H1 (cell line): ENCODE measurements at regions not wholly inside any gene's neighbourhood (a gene's known extent, or its start where the extent isn't known, plus 50 kb on each side); places are given as distances from the start of the nearest gene placed in this dataset.

Experiments
- CTCF ChIA-PET: fragments of 300-600 bp; sonication (Branson Sonifier 250); formaldehyde crosslinking; loops from one replicate; lab custom pipeline; 2021; ENCODE audit not compliant: partially characterized antibody; lab: Charles Lee
- POLR2A ChIA-PET: fragments of 300-600 bp; sonication (Branson Sonifier 250); formaldehyde crosslinking; loops from one replicate; lab custom pipeline; 2021; ENCODE audit warnings: inconsistent platforms; ENCODE audit not compliant: partially characterized antibody; lab: Charles Lee
- DNase-seq, 2 experiments: peaks; one replicate each; pipeline versions ENCODE4 v3.0.0 to v3.0.0-alpha.2; 2010 to 2022; ENCODE audit warnings: low spot score in 2 of 2, low read depth in 1 of 2, mixed read lengths in 1 of 2
- FAIRE-seq: peaks from 2 replicates; lab custom pipeline; 2011; peaks lifted over from hg19 to GRCh38; lab: Jason Lieb, UNC
- H2AFZ ChIP-seq: 2 replicates; pipeline ENCODE4 v1.8.1; 2012; ENCODE audit warnings: low read length, inconsistent platforms
- H2AK5ac ChIP-seq: 2 replicates; pipeline ENCODE4 v1.6.1; 2013; ENCODE audit warnings: low read depth, low read length
- H2BK120ac ChIP-seq: replicated peaks from 2 replicates; pipeline ENCODE3; 2013; ENCODE audit warnings: low read depth, low read length, inconsistent platforms
- H2BK12ac ChIP-seq: 2 replicates; pipeline ENCODE4 v1.6.1; 2013; ENCODE audit warnings: low read depth, low read length
- H2BK15ac ChIP-seq: 2 replicates; pipeline ENCODE4 v1.6.1; 2013; ENCODE audit warnings: low read length
- H2BK20ac ChIP-seq: 2 replicates; pipeline ENCODE4 v1.6.1; 2013; ENCODE audit warnings: low read length
- H2BK5ac ChIP-seq: 2 replicates; pipeline ENCODE4 v1.6.1; 2013; ENCODE audit warnings: low read depth, low read length
- H3K14ac ChIP-seq: 2 replicates; pipeline ENCODE4 v1.6.1; 2013; ENCODE audit warnings: inconsistent platforms; ENCODE audit not compliant: insufficient read length
- H3K18ac ChIP-seq: 2 replicates; pipeline ENCODE4 v1.6.1; 2013; ENCODE audit warnings: low read length; ENCODE audit errors: extremely low read depth
- H3K23ac ChIP-seq: 2 replicates; pipeline ENCODE4 v1.6.1; 2013; ENCODE audit warnings: inconsistent platforms; ENCODE audit not compliant: insufficient read length
- H3K23me2 ChIP-seq: 2 replicates; pipeline ENCODE4 v1.6.1; 2013; ENCODE audit warnings: low read depth, low read length
- H3K27ac ChIP-seq: 2 replicates; pipeline ENCODE4 v1.6.1; 2011; ENCODE audit warnings: low read depth, low read length, inconsistent platforms
- H3K27me3 ChIP-seq, 4 experiments: replicated peaks in 1 of 4; 1 replicate in 1 of 4; 2 replicates in 3 of 4; pipeline versions ENCODE4 v1.6.1 to v1.8.1; 2011 to 2013; ENCODE audit warnings: low read length in 3 of 4, mild to moderate bottlenecking in 3 of 4, inconsistent platforms in 2 of 4, mixed read lengths in 2 of 4, moderate library complexity in 1 of 4; ENCODE audit not compliant: control insufficient read depth in 3 of 4, insufficient read depth in 3 of 4; ENCODE audit errors: extremely low read depth in 1 of 4
- H3K36me3 ChIP-seq, 4 experiments: 2 replicates each; pipeline versions ENCODE4 v1.6.1 to v1.8.1; 2011 to 2013; ENCODE audit warnings: mild to moderate bottlenecking in 4 of 4, low read length in 3 of 4, moderate library complexity in 2 of 4, control low read depth in 1 of 4, inconsistent platforms in 1 of 4; ENCODE audit not compliant: insufficient read depth in 4 of 4, control insufficient read depth in 2 of 4
- H3K4ac ChIP-seq: replicated peaks from 2 replicates; pipeline ENCODE3; 2013; ENCODE audit warnings: low read length, low read depth, mixed read lengths, inconsistent platforms; ENCODE audit not compliant: insufficient read length
- H3K4me1 ChIP-seq, 4 experiments: replicated peaks in 1 of 4; 1 replicate in 1 of 4; 2 replicates in 3 of 4; pipeline versions ENCODE4 v1.6.1 to v1.8.1; 2011 to 2013; ENCODE audit warnings: low read length in 3 of 4, inconsistent platforms in 2 of 4, mixed read lengths in 1 of 4; ENCODE audit not compliant: insufficient read depth in 4 of 4, control insufficient read depth in 3 of 4
- H3K4me2 ChIP-seq, 2 experiments: 2 replicates each; pipeline versions ENCODE4 v1.6.1 to v1.8.1; 2011 to 2013; ENCODE audit warnings: low read depth in 2 of 2, low read length in 2 of 2, control low read depth in 1 of 2, inconsistent platforms in 1 of 2, mild to moderate bottlenecking in 1 of 2; ENCODE audit not compliant: insufficient read depth in 1 of 2
- H3K4me3 ChIP-seq, 4 experiments: fragments of 200-600, 300-600 bp in 1 of 4; sonication (generic), shearing (Covaris generic), sonication (Bioruptor Twin) in 1 of 4; 2 replicates each; pipeline versions ENCODE4 v1.5.1 to v1.8.1; 2011 to 2016; ENCODE audit warnings: low read length in 4 of 4, low read depth in 3 of 4, control low read depth in 2 of 4, inconsistent platforms in 2 of 4, mild to moderate bottlenecking in 2 of 4, mixed read lengths in 1 of 4, moderate library complexity in 1 of 4; ENCODE audit not compliant: insufficient read depth in 2 of 4; ENCODE audit errors: extremely low read depth in 1 of 4
- H3K56ac ChIP-seq: replicated peaks from 2 replicates; pipeline ENCODE3; 2013; ENCODE audit warnings: low read depth, mild to moderate bottlenecking, mixed read lengths, low read length, inconsistent platforms; ENCODE audit not compliant: insufficient read length
- H3K79me1 ChIP-seq: 2 replicates; pipeline ENCODE4 v1.6.1; 2013; ENCODE audit warnings: low read depth, low read length, control low read depth
- H3K79me2 ChIP-seq, 2 experiments: 2 replicates each; pipeline versions ENCODE4 v1.6.1 to v1.8.1; 2012 to 2013; ENCODE audit warnings: low read length in 2 of 2, mild to moderate bottlenecking in 2 of 2, inconsistent platforms in 1 of 2; ENCODE audit not compliant: insufficient read depth in 2 of 2, control insufficient read depth in 1 of 2
- H3K9ac ChIP-seq, 4 experiments: replicated peaks in 1 of 4; 1 replicate in 1 of 4; 2 replicates in 3 of 4; pipeline versions ENCODE4 v1.6.1 to v1.8.1; 2011 to 2013; ENCODE audit warnings: low read depth in 3 of 4, low read length in 3 of 4, control low read depth in 2 of 4, mild to moderate bottlenecking in 2 of 4, moderate library complexity in 2 of 4, inconsistent platforms in 1 of 4; ENCODE audit errors: extremely low read depth in 1 of 4
- H3K9me3 ChIP-seq, 2 experiments: 2 replicates each; pipeline versions ENCODE4 v1.6.1 to v1.8.1; 2012 to 2013; ENCODE audit warnings: mild to moderate bottlenecking in 2 of 2, moderate library complexity in 2 of 2, control low read depth in 1 of 2, inconsistent platforms in 1 of 2, low read depth in 1 of 2, low read length in 1 of 2, mixed read lengths in 1 of 2; ENCODE audit not compliant: insufficient read depth in 2 of 2
- H4K20me1 ChIP-seq, 2 experiments: replicated peaks in 1 of 2; 2 replicates each; pipeline versions ENCODE3 to v1.8.1; 2011 to 2013; ENCODE audit warnings: inconsistent platforms in 2 of 2, low read length in 2 of 2, mild to moderate bottlenecking in 1 of 2; ENCODE audit not compliant: insufficient read depth in 2 of 2, control insufficient read depth in 1 of 2
- H4K5ac ChIP-seq: 2 replicates; pipeline ENCODE4 v1.6.1; 2013; ENCODE audit warnings: low read length, low read depth, mixed read lengths, inconsistent platforms; ENCODE audit not compliant: insufficient read length
- H4K8ac ChIP-seq: 2 replicates; pipeline ENCODE4 v1.8.0; 2013; ENCODE audit warnings: mild to moderate bottlenecking, moderate library complexity, low read length, inconsistent platforms; ENCODE audit not compliant: insufficient read depth; ENCODE audit errors: extremely low read depth
- H4K91ac ChIP-seq: replicated peaks from 2 replicates; pipeline ENCODE3; 2013; ENCODE audit warnings: low read length, mixed read lengths, inconsistent platforms; ENCODE audit not compliant: insufficient read length
- BACH1 ChIP-seq: IDR thresholded peaks from 2 replicates; pipeline ENCODE4 v1.6.1; 2012; ENCODE audit warnings: low read length, improper control_type of control experiment
- RAD21 ChIP-seq, 2 experiments: IDR thresholded peaks in 1 of 2; conservative IDR thresholded peaks in 1 of 2; 2 replicates each; pipeline ENCODE4 v1.6.1; 2011; ENCODE audit warnings: low read depth in 2 of 2, low read length in 2 of 2, improper control_type of control experiment in 1 of 2, inconsistent platforms in 1 of 2, mild to moderate bottlenecking in 1 of 2, moderate library complexity in 1 of 2
- RNF2 ChIP-seq: fragments of 200-900, 300-1000 bp; sonication (generic); IDR thresholded peaks from 2 replicates; pipeline ENCODE4 v1.7.1; 2016; ENCODE audit warnings: borderline replicate concordance, low read depth, mild to moderate bottlenecking, antibody characterized with exemption, low read length; ENCODE audit not compliant: poor library complexity, severe bottlenecking; ENCODE audit errors: missing control alignments
- SRF ChIP-seq: IDR thresholded peaks from 2 replicates; pipeline ENCODE4 v1.6.1; 2011; ENCODE audit warnings: mild to moderate bottlenecking, low read depth, low read length, moderate library complexity
- WGBS, 2 experiments: shearing (Covaris generic) in 1 of 2; methylation state at CpG; one replicate each; pipeline versions ENCODE4 v1.1.6 to v1.1.7; 2013 to 2015; ENCODE audit warnings: low lambda C conversion rate in 2 of 2, mixed read lengths in 2 of 2, inconsistent platforms in 1 of 2, low coverage in 1 of 2, missing lambda C conversion rate in 1 of 2; ENCODE audit not compliant: insufficient replicate concordance in 2 of 2, insufficient coverage in 1 of 2, insufficient read length in 1 of 2; ENCODE audit errors: extremely low coverage in 1 of 2, missing lambda C conversion rate in 1 of 2; 5-methylcytosine and 5-hydroxymethylcytosine counted together

DNA sequence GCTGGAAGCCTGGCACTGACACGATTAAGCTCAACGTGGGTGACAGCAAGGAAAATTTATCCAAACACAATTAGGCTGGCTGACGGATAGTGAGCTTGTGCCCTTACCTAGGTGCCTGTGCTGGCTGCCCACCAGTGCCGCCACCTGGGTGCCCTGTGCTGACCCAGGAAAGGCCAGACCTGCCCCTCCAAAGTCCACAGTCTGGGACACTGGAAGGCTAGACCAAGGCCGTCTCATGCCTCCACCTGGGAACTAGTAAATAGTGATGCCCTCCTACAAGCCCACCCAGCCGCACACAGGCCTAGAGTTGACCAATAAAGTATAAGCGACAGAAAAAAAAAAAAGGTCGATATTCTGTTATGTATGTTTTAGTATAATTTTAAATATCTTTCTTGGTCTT, 142.6 kb upstream of the MCHR2 start:
- H3K4me1 ChIP-seq = no peaks in the 10 kb centered on the region
- H3K14ac ChIP-seq = no peak overlapping the region
- no peak for FAIRE-seq
- H3K23ac ChIP-seq = no peak overlapping the region
- ChIA-PET POLR2A (no interaction called here), CTCF (interaction anchor here (1.0 kb wide), 1 partner anchor 333 kb away, joined by 3 read pairs; no protein-coding TSS in a partner anchor)
- H2BK15ac ChIP-seq = no peak overlapping the region
- H2BK20ac ChIP-seq = no peak overlapping the region
- no peaks in the 10 kb centered on the region for H3K23me2 ChIP-seq
- no peaks in the 10 kb centered on the region for H3K36me3 ChIP-seq
- no peak overlapping the region for H2AFZ ChIP-seq
- no peaks in the 10 kb centered on the region for H3K79me2 ChIP-seq
- no peaks in the 10 kb centered on the region for H3K9me3 ChIP-seq
- no peak overlapping the region for H2BK12ac ChIP-seq
- no peaks in the 10 kb centered on the region for H3K27me3 ChIP-seq
- H3K9ac ChIP-seq = no peak overlapping the region
- H3K79me1 ChIP-seq = no peaks in the 10 kb centered on the region
- no peak overlapping the region for H4K91ac ChIP-seq
- no peak overlapping the region for H4K8ac ChIP-seq
- no peak overlapping the region for H2AK5ac ChIP-seq
- H4K20me1 ChIP-seq = no peaks in the 10 kb centered on the region
- H3K18ac ChIP-seq = no peak overlapping the region
- H3K56ac ChIP-seq = no peak overlapping the region
- H2BK5ac ChIP-seq = no peak overlapping the region
- H2BK120ac ChIP-seq = no peak overlapping the region
- H3K4ac ChIP-seq = no peak overlapping the region
- H3K4me3 ChIP-seq = no peak overlapping the region
- 88% methylated on average over 8 of the region's 8 CpGs; no CpG with 5 or more reads in 1 of the 2 experiments for WGBS, 2 experiments
- H3K4me2 ChIP-seq = no peak overlapping the region
- no peak overlapping the region for H3K27ac ChIP-seq
- DNase-seq = no peak
- H4K5ac ChIP-seq = no peak overlapping the region
- TF ChIP-seq BACH1 = no peak
- TF ChIP-seq RNF2 = no peak
- no peak for TF ChIP-seq RAD21 (IDR thresholded peaks at IDR 0.05 in 1 of 2, conservative IDR thresholded peaks at IDR 0.05 in 1 of 2; ENCODE audit: low read depth in 2 of 2, low read length in 2 of 2)
- TF ChIP-seq SRF = no peak
